HepG2 (cell line): ENCODE measurements at regions not wholly inside any gene's neighbourhood (a gene's known extent, or its start where the extent isn't known, plus 50 kb on each side); places are given as distances from the start of the nearest gene placed in this dataset.

Source experiments
- ATF2 ChIP-seq: sonication (generic); formaldehyde crosslinking; IDR thresholded peaks from 2 replicates; pipeline ENCODE4 v1.4.0; 2020; ENCODE audit warnings: missing genetic modification reagents
- CTCF ChIP-seq: sonication (generic); formaldehyde crosslinking; IDR thresholded peaks from 2 replicates; pipeline ENCODE4 v1.5.0; 2020; ENCODE audit warnings: mild to moderate bottlenecking, missing genetic modification reagents, moderate library complexity
- HDAC2 ChIP-seq: sonication (generic); formaldehyde crosslinking; IDR thresholded peaks from 2 replicates; pipeline ENCODE4 v1.4.0; 2020; ENCODE audit warnings: missing genetic modification reagents
- HOXA5 ChIP-seq: sonication (generic); formaldehyde crosslinking; IDR thresholded peaks from 2 replicates; pipeline ENCODE4 v1.4.0; 2020; ENCODE audit warnings: missing genetic modification reagents
- KDM2A ChIP-seq: sonication (generic); formaldehyde crosslinking; IDR thresholded peaks from 2 replicates; pipeline ENCODE4 v1.4.0; 2020; ENCODE audit warnings: low read depth, missing genetic modification reagents, borderline replicate concordance
- PBX3 ChIP-seq: sonication (generic); formaldehyde crosslinking; IDR thresholded peaks from 2 replicates; pipeline ENCODE4 v1.8.1; 2023; ENCODE audit warnings: missing genetic modification reagents, inconsistent platforms, borderline replicate concordance
- RFX1 ChIP-seq: fragments of 450-650 bp; IDR thresholded peaks from 2 replicates; pipeline ENCODE4 v1.6.1; 2017
- YY1 ChIP-seq: IDR thresholded peaks from 2 replicates; pipeline ENCODE4 v1.6.1; 2011; ENCODE audit warnings: low read length, low read depth, moderate library complexity, mild to moderate bottlenecking; ENCODE audit not compliant: insufficient read depth, insufficient replicate concordance
- ZBTB40 ChIP-seq, 2 experiments: fragments of 450-650 bp in 1 of 2; sonication (generic) in 1 of 2; formaldehyde crosslinking in 1 of 2; IDR thresholded peaks; 2 replicates each; pipeline versions ENCODE4 v1.6.1 to v1.8.0; 2016 to 2022; ENCODE audit warnings: antibody characterized with exemption in 1 of 2, mild to moderate bottlenecking in 1 of 2, missing genetic modification reagents in 1 of 2
- ZFP91 ChIP-seq: sonication (generic); formaldehyde crosslinking; IDR thresholded peaks from 2 replicates; pipeline ENCODE4 v1.9.0; 2022; ENCODE audit warnings: missing genetic modification reagents, mild to moderate bottlenecking, borderline replicate concordance

- TF ChIP-seq KDM2A (no peak), YY1 (no peak), ZFP91 (CRISPR knock-in tag) (no peak), HDAC2 (CRISPR knock-in tag) (no peak), ZBTB40 (IDR thresholded peaks at IDR 0.05) (no peak), ZBTB40 (CRISPR knock-in tag; IDR thresholded peaks at IDR 0.05) (no peak), CTCF (CRISPR knock-in tag) (no peak), RFX1 (no peak), PBX3 (no peak), HOXA5 (CRISPR knock-in tag) (no peak), ATF2 (CRISPR knock-in tag) (no peak)
Measured at GRCh38 chr1:17908945-17909344, 153.8 kb downstream of the ACTL8 start.
